Astrocyte (in vitro differentiated cells and primary cell): ENCODE measurements at regions not wholly inside any gene's neighbourhood (a gene's known extent, or its start where the extent isn't known, plus 50 kb on each side); places are given as distances from the start of the nearest gene placed in this dataset.

Experiments used
- DNase-seq: peaks from one replicate; pipeline ENCODE4 v3.0.0-alpha.2; 2010; ENCODE audit warnings: low read depth
- FAIRE-seq: peaks from 2 replicates; lab custom pipeline; 2011; peaks lifted over from hg19 to GRCh38; lab: Jason Lieb, UNC
- H2AFZ ChIP-seq: 2 replicates; pipeline ENCODE4 v1.6.0; 2012; ENCODE audit warnings: low read depth, low read length, inconsistent platforms
- H3K27ac ChIP-seq: 2 replicates; pipeline ENCODE4 v1.5.1; 2011; ENCODE audit warnings: low read depth, low read length, inconsistent platforms
- H3K27me3 ChIP-seq: 2 replicates; pipeline ENCODE4 v1.6.0; 2011; ENCODE audit warnings: low read length, inconsistent platforms; ENCODE audit not compliant: insufficient read depth
- H3K36me3 ChIP-seq: 2 replicates; pipeline ENCODE4 v1.5.1; 2011; ENCODE audit warnings: low read length, inconsistent platforms; ENCODE audit not compliant: insufficient read depth
- H3K4me1 ChIP-seq: 2 replicates; pipeline ENCODE4 v1.5.1; 2011; ENCODE audit warnings: low read length, inconsistent platforms; ENCODE audit not compliant: insufficient read depth
- H3K4me2 ChIP-seq: 2 replicates; pipeline ENCODE4 v1.6.0; 2012; ENCODE audit warnings: low read length, inconsistent platforms
- H3K4me3 ChIP-seq: 2 replicates; pipeline ENCODE4 v1.5.1; 2011; ENCODE audit warnings: low read depth, mild to moderate bottlenecking, low read length, inconsistent platforms; ENCODE audit not compliant: insufficient read depth
- H3K79me2 ChIP-seq: 2 replicates; pipeline ENCODE4 v1.6.0; 2012; ENCODE audit warnings: mild to moderate bottlenecking, low read length, inconsistent platforms; ENCODE audit not compliant: insufficient read depth
- H3K9ac ChIP-seq: 2 replicates; pipeline ENCODE4 v1.6.0; 2012; ENCODE audit warnings: mild to moderate bottlenecking, low read length, inconsistent platforms
- H3K9me3 ChIP-seq: 2 replicates; pipeline ENCODE4 v1.5.1; 2012; ENCODE audit warnings: low read depth, mild to moderate bottlenecking, low read length, inconsistent platforms; ENCODE audit not compliant: insufficient read depth
- H4K20me1 ChIP-seq: 2 replicates; pipeline ENCODE4 v1.6.0; 2012; ENCODE audit warnings: low read length, inconsistent platforms; ENCODE audit not compliant: insufficient read depth
- H3K27ac Mint-ChIP-seq: one replicate; pipeline ENCODE4 v1.8.0; 2021; ENCODE audit warnings: mild to moderate bottlenecking, mixed read lengths; ENCODE audit not compliant: unreplicated experiment
- H3K27me3 Mint-ChIP-seq: one replicate; pipeline ENCODE4 v1.8.0; 2021; ENCODE audit warnings: low read depth, mixed read lengths; ENCODE audit not compliant: unreplicated experiment
- H3K36me3 Mint-ChIP-seq: one replicate; pipeline ENCODE4 v1.8.0; 2021; ENCODE audit warnings: low read depth, mixed read lengths; ENCODE audit not compliant: unreplicated experiment
- H3K4me1 Mint-ChIP-seq: one replicate; pipeline ENCODE4 v1.8.0; 2021; ENCODE audit warnings: low read depth, mixed read lengths; ENCODE audit not compliant: unreplicated experiment
- H3K4me3 Mint-ChIP-seq: one replicate; pipeline ENCODE4 v1.8.0; 2021; ENCODE audit warnings: mild to moderate bottlenecking, moderate library complexity, mixed read lengths; ENCODE audit not compliant: unreplicated experiment
- H3K9me3 Mint-ChIP-seq: one replicate; pipeline ENCODE4 v1.8.0; 2021; ENCODE audit warnings: mild to moderate bottlenecking, mixed read lengths; ENCODE audit not compliant: unreplicated experiment
- CTCF ChIP-seq: IDR thresholded peaks from 2 replicates; pipeline ENCODE4 v1.5.1; 2011; ENCODE audit warnings: low read depth, mild to moderate bottlenecking, inconsistent platforms, low read length, moderate library complexity; ENCODE audit not compliant: insufficient read depth
- EZH2 ChIP-seq: IDR thresholded peaks from 2 replicates; pipeline ENCODE4 v1.6.1; 2012; ENCODE audit warnings: mild to moderate bottlenecking, low read length, inconsistent platforms; ENCODE audit not compliant: insufficient read depth

GRCh38 chr14:84777356-84777755, 752.6 kb upstream of the FLRT2 start:
- no peaks in the 10 kb centered on the region for H3K27me3 Mint-ChIP-seq
- DNase-seq, result no peak
- no peaks in the 10 kb centered on the region for H3K9me3 ChIP-seq
- H4K20me1 ChIP-seq, result no peaks in the 10 kb centered on the region
- FAIRE-seq, result no peak
- H3K4me2 ChIP-seq, result no peak overlapping the region
- no peaks in the 10 kb centered on the region for H3K79me2 ChIP-seq
- no peak overlapping the region for H3K27ac ChIP-seq
- no peaks in the 10 kb centered on the region for H3K36me3 ChIP-seq
- H3K9me3 Mint-ChIP-seq, result peaks cover 5% of the 10 kb centered on the region
- no peaks in the 10 kb centered on the region for H3K4me1 Mint-ChIP-seq
- H3K4me3 Mint-ChIP-seq, result no peak overlapping the region
- no peaks in the 10 kb centered on the region for H3K4me1 ChIP-seq
- no peak overlapping the region for H3K9ac ChIP-seq
- TF ChIP-seq EZH2 (no peak), CTCF (no peak)
- no peaks in the 10 kb centered on the region for H3K27me3 ChIP-seq
- no peak overlapping the region for H3K27ac Mint-ChIP-seq
- H3K4me3 ChIP-seq, result no peak overlapping the region
- H2AFZ ChIP-seq, result no peak overlapping the region
- H3K36me3 Mint-ChIP-seq, result no peaks in the 10 kb centered on the region

- H3K27me3 Mint-ChIP-seq, result no peaks in the 10 kb centered on the region
- Histone ChIP-seq H3K27me3 (no peaks in the 10 kb centered on the region), H3K4me3 (no peak overlapping the region), H3K9me3 (no peaks in the 10 kb centered on the region), H3K27ac (no peak overlapping the region), H3K36me3 (no peaks in the 10 kb centered on the region), H3K79me2 (no peaks in the 10 kb centered on the region), H3K4me1 (no peaks in the 10 kb centered on the region), H3K9ac (no peak overlapping the region), H3K4me2 (no peak overlapping the region), H2AFZ (no peak overlapping the region), H4K20me1 (no peaks in the 10 kb centered on the region)
- H3K9me3 Mint-ChIP-seq, result peaks cover 5% of the 10 kb centered on the region
- DNase-seq (no peak), FAIRE-seq (no peak)
- no peaks in the 10 kb centered on the region for H3K36me3 Mint-ChIP-seq
- no peak for TF ChIP-seq EZH2
- TF ChIP-seq CTCF, result no peak
- no peak overlapping the region for H3K27ac Mint-ChIP-seq
- H3K4me1 Mint-ChIP-seq, result peaks cover 12% of the 10 kb centered on the region
- no peak overlapping the region for H3K4me3 Mint-ChIP-seq
Measured at GRCh38 chr14:84782902-84783301, 747.0 kb upstream of the FLRT2 start.

- H3K9me3 ChIP-seq, result no peaks in the 10 kb centered on the region
- no peaks in the 10 kb centered on the region for H3K79me2 ChIP-seq
- H3K36me3 ChIP-seq, result no peaks in the 10 kb centered on the region
- Mint-ChIP-seq H3K4me3 (no peak overlapping the region), H3K27ac (peak overlapping the region; percentile 13), H3K9me3 (peaks cover 5% of the 10 kb centered on the region), H3K27me3 (no peaks in the 10 kb centered on the region), H3K36me3 (no peaks in the 10 kb centered on the region), H3K4me1 (peaks cover 12% of the 10 kb centered on the region)
- H2AFZ ChIP-seq, result no peak overlapping the region
- DNase-seq (no peak), FAIRE-seq (no peak)
- no peak overlapping the region for H3K27ac ChIP-seq
- no peak overlapping the region for H3K9ac ChIP-seq
- no peak overlapping the region for H3K4me3 ChIP-seq
- no peaks in the 10 kb centered on the region for H3K4me1 ChIP-seq
- no peaks in the 10 kb centered on the region for H3K27me3 ChIP-seq
- no peak overlapping the region for H3K4me2 ChIP-seq
- TF ChIP-seq EZH2, result no peak
- no peak for TF ChIP-seq CTCF
- no peaks in the 10 kb centered on the region for H4K20me1 ChIP-seq
Measured at GRCh38 chr14:84783511-84783910, 746.4 kb upstream of the FLRT2 start.
